Heart left ventricle (tissue), 13 donors: ENCODE measurements at regions not wholly inside any gene's neighbourhood (a gene's known extent, or its start where the extent isn't known, plus 50 kb on each side); places are given as distances from the start of the nearest gene placed in this dataset.

Experiments used
- POLR2A ChIP-seq, 2 donors: fragments of 450-650 bp; IDR thresholded peaks; one replicate each; pipeline ENCODE4 v1.6.1; 2017; ENCODE audit warnings: antibody characterized with exemption in 2 of 2, mild to moderate bottlenecking in 2 of 2, moderate library complexity in 2 of 2
- TF ChIP-seq, protein P1 (sequence below), 12 donors: fragments of 200-600 bp; sonication (generic) in 4 of 12; IDR thresholded peaks; one replicate each; pipeline versions ENCODE4 v1.5.0 to v1.8.0; 2018 to 2022; ENCODE audit warnings: antibody characterized with exemption in 12 of 12, mild to moderate bottlenecking in 5 of 12
- donor health status: ischemic (EF 13 %, LVEDD 7.1; RV severe dilation, severe dysfunction).
- donor health status: DM: no; HTN: yes; CAD: no.
- donor health status: DM: no; HTN: no; CAD: no.
- donor health status: ischemic (EF 25% LVEDD 6.9; RV normal size, moderate dysfunction).
- donor health status: ischemic (EF 25% LVEDD 5.7; RV mildly dilated, moderate dysfunction).
- donor health status: ischemic (EF 35%, LVEDD 5.7; RV mildly dilated, moderate dysfunction).
- donor health status: nonischemic (EF 11% LVEDD 7.7; RV severe dilation, severe dysfunction).
- donor health status: DM: yes; HTN: yes; CAD: no.
- donor health status: PGD.
- donor health status: ischemic (EF 29% LVEDD 5.4; RV normal size, mild dysfunction).
- donor health status: nonischemic (EF 23%, LVEDD 6.1; RV moderate dilation, normal function).

DNA sequence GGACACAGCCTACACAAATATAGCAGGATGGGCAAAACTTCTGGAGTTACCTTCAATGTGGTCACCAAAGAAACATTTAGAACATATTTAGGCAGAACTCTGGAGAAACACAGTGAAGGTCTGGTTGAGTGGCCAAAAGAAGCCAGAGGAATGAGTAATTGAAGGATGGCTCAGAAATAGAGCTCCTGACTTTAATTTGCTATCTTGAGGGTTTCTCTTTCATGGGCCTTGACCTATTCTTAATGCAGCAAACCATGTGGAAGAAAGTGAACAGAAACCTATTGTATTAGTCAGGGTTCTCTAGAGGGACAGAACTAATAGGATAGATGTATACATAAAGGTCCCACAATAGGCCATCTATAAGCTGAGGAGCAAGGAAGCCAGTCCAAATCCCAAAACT lies 650.5 kb downstream of the ACTL7B start:
- TF ChIP-seq, protein P1, sequence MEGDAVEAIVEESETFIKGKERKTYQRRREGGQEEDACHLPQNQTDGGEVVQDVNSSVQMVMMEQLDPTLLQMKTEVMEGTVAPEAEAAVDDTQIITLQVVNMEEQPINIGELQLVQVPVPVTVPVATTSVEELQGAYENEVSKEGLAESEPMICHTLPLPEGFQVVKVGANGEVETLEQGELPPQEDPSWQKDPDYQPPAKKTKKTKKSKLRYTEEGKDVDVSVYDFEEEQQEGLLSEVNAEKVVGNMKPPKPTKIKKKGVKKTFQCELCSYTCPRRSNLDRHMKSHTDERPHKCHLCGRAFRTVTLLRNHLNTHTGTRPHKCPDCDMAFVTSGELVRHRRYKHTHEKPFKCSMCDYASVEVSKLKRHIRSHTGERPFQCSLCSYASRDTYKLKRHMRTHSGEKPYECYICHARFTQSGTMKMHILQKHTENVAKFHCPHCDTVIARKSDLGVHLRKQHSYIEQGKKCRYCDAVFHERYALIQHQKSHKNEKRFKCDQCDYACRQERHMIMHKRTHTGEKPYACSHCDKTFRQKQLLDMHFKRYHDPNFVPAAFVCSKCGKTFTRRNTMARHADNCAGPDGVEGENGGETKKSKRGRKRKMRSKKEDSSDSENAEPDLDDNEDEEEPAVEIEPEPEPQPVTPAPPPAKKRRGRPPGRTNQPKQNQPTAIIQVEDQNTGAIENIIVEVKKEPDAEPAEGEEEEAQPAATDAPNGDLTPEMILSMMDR (IDR thresholded peaks at IDR 0.05), result no peak
- no peak for TF ChIP-seq POLR2A (IDR thresholded peaks at IDR 0.05)
